Stimulated activated CD8-positive, alpha-beta memory T cell treated with anti-CD3 and anti-CD28 coated beads, Interleukin-7, amount 100 ng/mL, for 4 hours (primary cell): ENCODE measurements at regions not wholly inside any gene's neighbourhood (a gene's known extent, or its start where the extent isn't known, plus 50 kb on each side); places are given as distances from the start of the nearest gene placed in this dataset.

ENCODE experiments used
- DNase-seq, 2 donors: peaks; one replicate each; pipeline ENCODE4 v3.0.0-alpha.2; 2020; ENCODE audit warnings: low read depth in 2 of 2

- DNase-seq = no peak
These were observed 55.4 kb upstream of the UBL3 start for GRCh38 chr13:29905845-29906244.

GRCh38 chr13:29903996-29904395, 53.6 kb upstream of the UBL3 start:
- no peak for DNase-seq

GRCh38 chr13:29903543-29903942, 53.1 kb upstream of the UBL3 start:
- DNase-seq = no peak

- no peak for DNase-seq
These were observed 52.4 kb upstream of the UBL3 start for GRCh38 chr13:29902632-29903305.

GRCh38 chr13:29901710-29902631, 51.6 kb upstream of the UBL3 start:
- peak; percentile 16 to 22 for DNase-seq
